Endodermal cell (in vitro differentiated cells): ENCODE measurements at regions not wholly inside any gene's neighbourhood (a gene's known extent, or its start where the extent isn't known, plus 50 kb on each side); places are given as distances from the start of the nearest gene placed in this dataset.
A peak's percentile ranks its signal among the peaks of the same experiment; 100 is the strongest.

ENCODE experiments used
- DNase-seq: peaks from one replicate; pipeline ENCODE4 v3.0.0-alpha.2; 2017
- H3K27ac ChIP-seq: 2 replicates; pipeline ENCODE4 v1.5.1; 2013; ENCODE audit warnings: mild to moderate bottlenecking, low read depth, low read length, moderate library complexity
- H3K27me3 ChIP-seq: 2 replicates; pipeline ENCODE4 v1.6.1; 2013; ENCODE audit warnings: mild to moderate bottlenecking, low read length, moderate library complexity; ENCODE audit not compliant: insufficient read depth, control insufficient read depth, poor library complexity, severe bottlenecking
- H3K36me3 ChIP-seq: 2 replicates; pipeline ENCODE4 v1.7.0; 2013; ENCODE audit warnings: mild to moderate bottlenecking, low read length, moderate library complexity; ENCODE audit not compliant: control insufficient read depth, insufficient read depth
- H3K4me1 ChIP-seq: one replicate; pipeline ENCODE4 v1.7.0; 2013; ENCODE audit warnings: low read length; ENCODE audit not compliant: control insufficient read depth, insufficient read depth
- H3K4me3 ChIP-seq: 2 replicates; pipeline ENCODE4 v1.5.1; 2013; ENCODE audit warnings: mild to moderate bottlenecking, low read length, moderate library complexity
- H3K9ac ChIP-seq: 2 replicates; pipeline ENCODE4 v1.6.1; 2013; ENCODE audit warnings: mild to moderate bottlenecking, low read length, moderate library complexity; ENCODE audit not compliant: poor library complexity, severe bottlenecking; ENCODE audit errors: extremely low read depth
- H3K9me3 ChIP-seq: 2 replicates; pipeline ENCODE4 v1.6.1; 2013; ENCODE audit warnings: mild to moderate bottlenecking, low read length, moderate library complexity; ENCODE audit not compliant: control insufficient read depth
- H3K27ac Mint-ChIP-seq: 2 replicates; pipeline ENCODE4 v1.8.0; 2020; ENCODE audit warnings: mixed read lengths
- H3K27me3 Mint-ChIP-seq: 2 replicates; pipeline ENCODE4 v1.8.0; 2021; ENCODE audit warnings: mild to moderate bottlenecking, mixed read lengths; ENCODE audit not compliant: insufficient read depth
- H3K36me3 Mint-ChIP-seq: 2 replicates; pipeline ENCODE4 v1.8.0; 2020; ENCODE audit warnings: low read depth, mixed read lengths
- H3K4me1 Mint-ChIP-seq: 2 replicates; pipeline ENCODE4 v1.8.0; 2020; ENCODE audit warnings: mixed read lengths
- H3K4me3 Mint-ChIP-seq: 2 replicates; pipeline ENCODE4 v1.8.0; 2020; ENCODE audit warnings: mild to moderate bottlenecking, moderate library complexity, mixed read lengths
- H3K9me3 Mint-ChIP-seq: 2 replicates; pipeline ENCODE4 v1.8.0; 2020; ENCODE audit warnings: mild to moderate bottlenecking, mixed read lengths
- CTCF ChIP-seq: fragments of 200-600 bp; sonication (generic); conservative IDR thresholded peaks from 2 replicates; pipeline ENCODE4 v1.5.0; 2021; ENCODE audit warnings: antibody characterized with exemption, mild to moderate bottlenecking
- WGBS, 2 experiments: methylation state at CpG; one replicate each; pipeline versions ENCODE4 v1.1.5 to v1.1.7; 2013; ENCODE audit warnings: missing lambda C conversion rate in 2 of 2, mixed read lengths in 1 of 2; ENCODE audit not compliant: insufficient coverage in 1 of 2, insufficient read length in 1 of 2; 5-methylcytosine and 5-hydroxymethylcytosine counted together

- TF ChIP-seq CTCF = no peak
- H3K9ac ChIP-seq = no peak overlapping the region
- no peaks in the 10 kb centered on the region for H3K27me3 ChIP-seq
- Mint-ChIP-seq H3K36me3 (no peaks in the 10 kb centered on the region), H3K4me3 (no peak overlapping the region), H3K4me1 (peaks cover 9% of the 10 kb centered on the region), H3K9me3 (no peaks in the 10 kb centered on the region), H3K27ac (no peak overlapping the region), H3K27me3 (no peaks in the 10 kb centered on the region)
- peaks cover 9% of the 10 kb centered on the region for H3K4me1 ChIP-seq
- 96 to 97% methylated on average over 8 to 9 of the region's 9 CpGs for WGBS, 2 experiments
- DNase-seq = no peak
- H3K4me3 ChIP-seq = no peak overlapping the region
- no peaks in the 10 kb centered on the region for H3K9me3 ChIP-seq
- H3K27ac ChIP-seq = no peak overlapping the region
- no peaks in the 10 kb centered on the region for H3K36me3 ChIP-seq
These were observed 143.4 kb upstream of the CPSF6 start for GRCh38 chr12:69095765-69096477.

GRCh38 chr12:69096669-69097335 is 142.6 kb upstream of the CPSF6 start:
- Histone ChIP-seq H3K9me3 (no peaks in the 10 kb centered on the region), H3K4me1 (peaks cover 9% of the 10 kb centered on the region), H3K27me3 (no peaks in the 10 kb centered on the region), H3K9ac (no peak overlapping the region), H3K36me3 (no peaks in the 10 kb centered on the region), H3K27ac (peak overlapping the region; percentile 25), H3K4me3 (no peak overlapping the region)
- no peak for TF ChIP-seq CTCF
- WGBS, 2 experiments = 40 to 50% methylated on average over 1 of the region's 1 CpG
- Mint-ChIP-seq H3K27ac (no peak overlapping the region), H3K4me3 (no peak overlapping the region), H3K27me3 (no peaks in the 10 kb centered on the region), H3K4me1 (peaks cover 9% of the 10 kb centered on the region), H3K9me3 (no peaks in the 10 kb centered on the region), H3K36me3 (no peaks in the 10 kb centered on the region)
- DNase-seq = no peak

GRCh38 chr12:69097619-69098368 is 141.6 kb upstream of the CPSF6 start:
- WGBS, 2 experiments = 63 to 83% methylated on average over 6 of the region's 6 CpGs
- no peak overlapping the region for H3K4me3 Mint-ChIP-seq

More at GRCh38 chr12:69097619-69098368, 141.6 kb upstream of the CPSF6 start:
- H3K9me3 ChIP-seq = no peaks in the 10 kb centered on the region
- TF ChIP-seq CTCF = no peak
- no peak overlapping the region for H3K27ac Mint-ChIP-seq
- DNase-seq = no peak
- no peaks in the 10 kb centered on the region for H3K36me3 Mint-ChIP-seq
- H3K4me1 Mint-ChIP-seq = peaks cover 9% of the 10 kb centered on the region
- H3K9ac ChIP-seq = no peak overlapping the region
- no peaks in the 10 kb centered on the region for H3K36me3 ChIP-seq
- H3K27me3 Mint-ChIP-seq = no peaks in the 10 kb centered on the region
- no peaks in the 10 kb centered on the region for H3K9me3 Mint-ChIP-seq
- H3K4me3 ChIP-seq = peak overlapping the region; percentile 8
- H3K27ac ChIP-seq = peak overlapping the region; percentile 34
- H3K27me3 ChIP-seq = no peaks in the 10 kb centered on the region
- H3K4me1 ChIP-seq = peaks cover 9% of the 10 kb centered on the region
